Left forelimb (tissue), 1 donor: ENCODE measurements at regions not wholly inside any gene's neighbourhood (a gene's known extent, or its start where the extent isn't known, plus 50 kb on each side); places are given as distances from the start of the nearest gene placed in this dataset.
"Not testable (repeated sequence)": the region's sequence is repeated elsewhere in the genome, so short reads cannot be mapped to it uniquely, and the experiment has no call there.

ENCODE experiments used
- DNase-seq: peaks from one replicate; pipeline ENCODE4 v3.0.0-alpha.2; 2018; ENCODE audit warnings: low spot score

GRCh38 chr6:121639021-121639420, 203.6 kb downstream of the GJA1 start:
- no peak for DNase-seq

GRCh38 chr6:121641158-121641557, 205.7 kb downstream of the GJA1 start:
- no peak for DNase-seq

GRCh38 chr6:121645100-121645745, 209.8 kb downstream of the GJA1 start:
- no peak for DNase-seq

GRCh38 chr6:121647905-121648304, 212.5 kb downstream of the GJA1 start:
- DNase-seq, result no peak

GRCh38 chr6:121649951-121650350, 214.5 kb downstream of the GJA1 start:
- DNase-seq, result no peak

- DNase-seq, result no peak
These were observed 216.0 kb downstream of the GJA1 start for GRCh38 chr6:121651420-121651819.

GRCh38 chr6:121652223-121652622, 216.8 kb downstream of the GJA1 start:
- no peak for DNase-seq

GRCh38 chr6:121652726-121653623, 217.5 kb downstream of the GJA1 start:
- DNase-seq, result no peak

GRCh38 chr6:121653624-121654008, 218.2 kb downstream of the GJA1 start:
- no peak for DNase-seq

- no peak for DNase-seq
These were observed 222.5 kb downstream of the GJA1 start for GRCh38 chr6:121657972-121658371.

- no peak for DNase-seq
These were observed 224.8 kb downstream of the GJA1 start for GRCh38 chr6:121660277-121660676.

- no peak for DNase-seq
These were observed 227.9 kb downstream of the GJA1 start for GRCh38 chr6:121663292-121663810.

- no peak for DNase-seq
These were observed 228.7 kb downstream of the GJA1 start for GRCh38 chr6:121664158-121664557.

GRCh38 chr6:121666814-121667213, 231.4 kb downstream of the GJA1 start:
- no peak for DNase-seq

GRCh38 chr6:121668259-121668658, 232.8 kb downstream of the GJA1 start:
- DNase-seq, result no peak

- DNase-seq, result no peak
These were observed 235.1 kb downstream of the GJA1 start for GRCh38 chr6:121670511-121670910.

GRCh38 chr6:121677571-121677970, 242.1 kb downstream of the GJA1 start:
- DNase-seq, result no peak

- no peak for DNase-seq
These were observed 242.8 kb downstream of the GJA1 start for GRCh38 chr6:121678245-121678644.

- DNase-seq, result no peak
These were observed 244.6 kb downstream of the GJA1 start for GRCh38 chr6:121680058-121680457.

- DNase-seq, result no peak
These were observed 247.2 kb downstream of the GJA1 start for GRCh38 chr6:121682666-121683065.

GRCh38 chr6:121685806-121686205, 250.4 kb downstream of the GJA1 start:
- DNase-seq, result not testable (repeated sequence)

GRCh38 chr6:121686611-121687023, 251.2 kb downstream of the GJA1 start:
- DNase-seq, result no peak

GRCh38 chr6:121688974-121689373, 253.5 kb downstream of the GJA1 start:
- no peak for DNase-seq
